GM13977 (cell line): ENCODE measurements at regions not wholly inside any gene's neighbourhood (a gene's known extent, or its start where the extent isn't known, plus 50 kb on each side); places are given as distances from the start of the nearest gene placed in this dataset.

Experiments used
- DNase-seq: peaks from one replicate; pipeline ENCODE4 v3.0.0; 2012; ENCODE audit warnings: low spot score
- in situ Hi-C: fragments of 300-500 bp; cut with MboI; formaldehyde crosslinking; loops from one replicate; pipeline ENCODE4 v1.12.0; 2022; ENCODE audit warnings: low sequenced_read_pairs, low pct_unique_long_range_greater_than_20kb, mixed read lengths, inconsistent platforms; ENCODE audit not compliant: unreplicated experiment
- TF ChIP-seq, protein P1 (sequence below): IDR thresholded peaks from 2 replicates; pipeline ENCODE4 v1.5.1; 2012; ENCODE audit warnings: mild to moderate bottlenecking, control low read depth; ENCODE audit not compliant: insufficient read depth; ENCODE audit errors: extremely low read depth, missing control alignments

DNA sequence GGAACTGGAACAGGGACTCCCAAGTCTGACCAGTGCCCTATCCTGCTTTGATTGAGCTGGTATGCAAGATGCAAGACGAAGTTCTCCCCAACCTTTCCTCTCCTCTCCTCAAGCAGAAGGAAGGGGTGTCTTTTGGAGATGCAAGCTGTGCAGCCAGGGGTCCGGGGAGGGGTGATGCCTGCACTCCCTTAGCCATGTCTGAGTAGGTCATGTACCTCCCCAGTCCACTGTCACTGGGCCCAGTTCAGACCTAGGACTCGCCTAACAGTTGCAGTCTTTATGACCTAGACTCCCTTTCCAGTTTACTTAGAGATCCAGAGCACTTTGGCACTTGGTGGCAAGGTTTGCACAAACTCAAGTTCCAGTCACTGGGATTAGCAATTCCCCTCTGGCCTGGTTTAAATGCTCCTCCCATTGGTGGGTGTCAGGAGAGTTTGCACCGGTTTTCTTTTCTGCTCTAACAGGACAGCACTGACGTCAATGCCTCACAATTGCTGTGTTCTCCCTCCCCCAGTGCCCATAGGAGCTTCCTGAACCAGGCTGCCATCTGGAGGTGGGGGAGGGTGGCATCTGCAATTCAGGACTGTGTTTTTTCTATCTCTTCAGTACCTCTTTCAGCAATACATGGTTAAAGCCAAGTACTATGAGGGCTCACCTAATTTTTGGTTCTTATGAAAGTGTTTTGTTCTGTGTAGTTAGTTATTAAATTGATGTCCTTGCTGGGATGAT is 782.2 kb downstream of the ARAP2 start:
- DNase-seq: no peak
- in situ Hi-C loops: no loop called here
- TF ChIP-seq, protein P1, sequence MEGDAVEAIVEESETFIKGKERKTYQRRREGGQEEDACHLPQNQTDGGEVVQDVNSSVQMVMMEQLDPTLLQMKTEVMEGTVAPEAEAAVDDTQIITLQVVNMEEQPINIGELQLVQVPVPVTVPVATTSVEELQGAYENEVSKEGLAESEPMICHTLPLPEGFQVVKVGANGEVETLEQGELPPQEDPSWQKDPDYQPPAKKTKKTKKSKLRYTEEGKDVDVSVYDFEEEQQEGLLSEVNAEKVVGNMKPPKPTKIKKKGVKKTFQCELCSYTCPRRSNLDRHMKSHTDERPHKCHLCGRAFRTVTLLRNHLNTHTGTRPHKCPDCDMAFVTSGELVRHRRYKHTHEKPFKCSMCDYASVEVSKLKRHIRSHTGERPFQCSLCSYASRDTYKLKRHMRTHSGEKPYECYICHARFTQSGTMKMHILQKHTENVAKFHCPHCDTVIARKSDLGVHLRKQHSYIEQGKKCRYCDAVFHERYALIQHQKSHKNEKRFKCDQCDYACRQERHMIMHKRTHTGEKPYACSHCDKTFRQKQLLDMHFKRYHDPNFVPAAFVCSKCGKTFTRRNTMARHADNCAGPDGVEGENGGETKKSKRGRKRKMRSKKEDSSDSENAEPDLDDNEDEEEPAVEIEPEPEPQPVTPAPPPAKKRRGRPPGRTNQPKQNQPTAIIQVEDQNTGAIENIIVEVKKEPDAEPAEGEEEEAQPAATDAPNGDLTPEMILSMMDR: no peak

DNA sequence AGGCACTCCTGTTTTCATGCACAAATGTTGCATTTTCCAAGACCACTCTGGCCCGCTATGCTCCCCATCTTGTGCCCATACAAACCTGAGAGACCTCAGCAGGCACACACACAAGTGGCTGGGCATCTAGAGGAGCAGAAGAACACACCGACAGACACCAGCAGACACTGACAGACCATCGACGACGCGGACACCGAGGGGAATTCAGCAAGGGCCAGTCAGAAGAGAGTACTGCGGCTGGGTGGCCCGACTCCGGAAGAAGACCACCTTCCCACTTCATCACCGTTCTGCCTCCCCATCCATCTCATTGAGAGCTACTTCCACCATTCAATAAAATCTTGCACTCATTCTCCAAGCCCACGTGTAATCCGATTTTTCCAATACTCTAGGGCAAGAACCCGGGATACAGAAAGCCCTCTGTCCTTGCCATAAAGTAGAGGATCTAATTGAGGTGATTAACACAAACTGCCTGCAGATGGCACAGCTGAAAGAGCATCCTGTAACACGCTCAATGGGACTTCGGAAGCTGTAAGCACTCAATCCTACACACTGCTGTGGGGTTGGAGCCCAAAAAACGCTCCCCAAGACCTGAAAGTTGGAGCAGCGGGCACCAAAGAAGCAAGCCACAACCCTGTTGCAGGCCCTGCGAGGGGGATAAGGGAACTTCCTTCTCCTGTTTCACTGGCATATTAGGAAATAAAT is 780.9 kb downstream of the ARAP2 start:
- TF ChIP-seq, protein P1: no peak
- in situ Hi-C loops: no loop called here
- DNase-seq: no peak

DNA sequence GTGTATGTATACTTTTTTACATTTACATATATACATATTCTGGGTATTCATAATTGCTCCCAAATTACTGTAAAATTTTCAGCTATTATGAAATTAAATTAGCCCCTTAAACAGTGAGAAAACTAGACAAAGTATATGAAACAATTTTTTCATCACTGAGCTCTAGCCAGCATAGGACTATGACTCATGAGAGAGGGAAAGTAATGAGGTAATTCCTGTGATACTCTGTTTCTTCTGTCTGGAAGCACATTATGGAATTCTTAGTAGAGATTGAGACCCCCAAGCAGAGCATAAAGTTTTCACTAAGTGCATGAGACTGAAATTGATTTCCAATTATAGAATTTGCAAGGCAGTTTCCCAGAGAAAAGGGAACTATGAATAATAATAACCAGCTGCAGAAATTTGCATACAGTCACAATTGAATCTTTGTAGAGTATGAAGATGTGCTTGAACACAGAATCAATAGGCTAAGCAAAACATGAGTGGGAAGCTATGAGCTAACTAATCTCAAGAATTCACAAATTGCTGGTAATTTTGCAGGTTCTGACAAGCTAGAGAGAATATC is 779.3 kb downstream of the ARAP2 start:
- no peak for DNase-seq
- TF ChIP-seq, protein P1: no peak
- in situ Hi-C loops: no loop called here

DNA sequence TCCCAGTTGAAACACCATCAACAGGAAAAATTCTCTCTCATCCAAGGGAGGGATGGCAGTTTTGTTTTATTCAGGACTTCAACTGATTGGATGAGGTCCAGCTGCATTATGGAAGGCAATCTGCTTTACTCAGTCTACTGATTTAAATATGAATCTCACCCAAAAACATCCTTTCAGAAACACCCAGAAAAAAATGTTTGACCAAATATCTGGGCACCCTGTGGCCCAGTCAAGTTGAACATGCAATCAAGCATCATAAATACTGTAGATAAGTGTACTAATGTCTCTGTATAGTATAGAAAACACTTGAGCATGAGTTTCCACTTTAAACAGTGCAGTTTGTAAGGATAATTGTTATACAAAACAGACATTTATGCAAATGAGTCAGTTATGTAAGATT is 753.2 kb downstream of the ARAP2 start:
- in situ Hi-C loops: no loop called here
- no peak for DNase-seq
- TF ChIP-seq, protein P1: no peak

DNA sequence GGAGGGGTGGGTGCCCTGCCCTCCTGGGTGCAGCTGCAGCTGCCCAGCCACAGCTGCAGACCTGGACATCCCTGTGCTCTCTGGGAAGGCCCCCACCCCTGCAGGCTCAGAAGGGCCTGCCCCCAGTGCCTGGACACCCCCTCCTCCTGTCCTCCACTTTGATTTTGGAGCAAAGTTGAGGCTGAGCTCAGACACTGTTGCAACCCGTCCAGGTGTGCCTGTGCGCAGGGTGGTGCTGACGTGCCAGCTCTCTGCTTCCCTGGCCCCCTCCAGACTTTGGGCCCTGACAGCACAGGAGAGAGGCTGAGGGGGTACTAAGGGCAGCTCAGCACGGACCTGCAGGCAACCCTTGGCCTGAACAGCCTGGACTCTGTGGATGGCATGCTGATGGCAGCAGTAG is 750.3 kb downstream of the ARAP2 start:
- in situ Hi-C loops: no loop called here
- TF ChIP-seq, protein P1: no peak
- no peak for DNase-seq

DNA sequence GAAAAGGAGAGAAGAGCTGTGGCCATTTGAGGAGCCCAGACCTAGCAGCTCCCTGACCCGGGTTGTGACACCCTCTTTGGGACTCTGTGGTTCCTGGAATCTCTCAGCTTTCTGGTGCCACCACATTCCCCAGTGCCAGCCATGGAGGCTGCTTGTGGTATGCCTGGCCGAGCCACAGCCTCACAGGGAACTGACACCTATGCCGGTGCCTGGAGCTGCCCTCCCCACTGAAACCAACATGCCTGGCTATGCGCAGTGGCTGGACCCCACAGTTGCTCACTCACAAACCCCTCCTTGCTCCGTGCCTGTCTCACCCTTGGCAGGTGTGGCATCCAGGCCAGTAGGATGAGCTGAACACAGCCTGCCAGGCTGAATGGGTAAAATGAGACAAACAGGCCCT is 749.4 kb downstream of the ARAP2 start:
- DNase-seq: no peak
- TF ChIP-seq, protein P1: no peak
- in situ Hi-C loops: no loop called here
